ENCODE measurements at regions not wholly inside any gene's neighbourhood (a gene's known extent, or its start where the extent isn't known, plus 50 kb on each side); places are given as distances from the start of the nearest gene placed in this dataset.

DNA sequence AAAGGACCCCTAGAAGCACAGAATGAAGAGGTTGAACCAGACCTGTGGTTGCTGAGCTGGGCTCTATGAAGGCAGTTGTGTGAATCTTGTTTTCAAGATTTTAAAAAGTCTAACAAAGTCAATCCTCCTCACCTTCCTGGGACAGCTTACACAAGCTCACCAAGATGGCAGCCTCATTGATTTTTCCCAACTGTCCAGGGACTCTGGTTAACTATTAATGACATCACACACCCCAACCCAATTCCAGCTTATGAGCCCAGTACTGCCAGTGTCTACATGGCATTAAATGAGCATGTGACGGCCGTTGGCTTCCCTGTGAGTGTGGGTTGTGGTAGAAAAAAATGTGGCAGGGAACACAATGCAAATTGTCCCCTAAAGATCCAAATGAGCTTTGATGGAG, 137.0 kb downstream of the CHST1 start:
- no peaks in the 10 kb centered on the region for H3K9me3 ChIP-seq (ENCODE audit: low read length)
- DNase-seq (ENCODE audit: low spot score), result no peak
- H3K27me3 ChIP-seq (ENCODE audit: control insufficient read depth in 1 of 2, insufficient read depth in 2 of 2, low read length in 2 of 2), result no peaks in the 10 kb centered on the region
- no peak for ATAC-seq
- H2AFZ ChIP-seq (ENCODE audit: low read length), result no peak overlapping the region
- no peaks in the 10 kb centered on the region for H3K4me1 ChIP-seq (ENCODE audit: insufficient read depth, low read length)
- H3K79me2 ChIP-seq (ENCODE audit: insufficient read depth, low read length), result no peaks in the 10 kb centered on the region
- H3K27ac ChIP-seq (ENCODE audit: extremely low read length, insufficient read depth, low read length), result no peak overlapping the region
- in situ Hi-C loops (cut with HindIII; ENCODE audit: extremely low pct_ligation_motif_present, low pct_unique_long_range_greater_than_20kb) (no loop called here), intact Hi-C loops (cut with micrococcal nuclease; ENCODE audit: unreplicated experiment) (no loop called here)
- POLR2A ChIA-PET, result no interaction called here
- CTCF ChIA-PET (ENCODE audit: low intra/inter-chr PET ratio, low total read pairs), result no interaction called here
- no peaks in the 10 kb centered on the region for H3K36me3 ChIP-seq (replicated peaks in 1 of 2; ENCODE audit: control insufficient read depth in 1 of 2, insufficient read depth in 2 of 2, low read length in 2 of 2)
- 0% methylated on average over 2 of the region's 2 CpGs for WGBS (ENCODE audit: low lambda C conversion rate)
- no peak overlapping the region for H3K4me3 ChIP-seq (replicated peaks in 1 of 3; ENCODE audit: insufficient read depth in 1 of 3, low read depth in 2 of 3, low read length in 3 of 3)
- H3K4me2 ChIP-seq (ENCODE audit: low read depth, low read length), result no peak overlapping the region
- H4K20me1 ChIP-seq (ENCODE audit: insufficient read depth, low read length), result no peaks in the 10 kb centered on the region
- no peak overlapping the region for H3K9ac ChIP-seq (ENCODE audit: insufficient read depth, low read depth, low read length)
- no peak for FAIRE-seq
- BruUV-seq (replicated peaks), result no TSS peak
- TF ChIP-seq MBD4 (IDR thresholded peaks at IDR 0.05; ENCODE audit: borderline replicate concordance, low read length) (no peak), CCAR2 (optimal IDR thresholded peaks at IDR 0.05; ENCODE audit: low read depth, low read length) (no peak), HOXA9 (CRISPR knock-in tag; IDR thresholded peaks at IDR 0.05; ENCODE audit: borderline replicate concordance) (no peak), ZNF879 (CRISPR knock-in tag; IDR thresholded peaks at IDR 0.05) (no peak), ZSCAN22 (CRISPR knock-in tag; IDR thresholded peaks at IDR 0.05) (no peak), KDM1A (CRISPR knock-in tag; IDR thresholded peaks at IDR 0.05) (no peak)

DNA sequence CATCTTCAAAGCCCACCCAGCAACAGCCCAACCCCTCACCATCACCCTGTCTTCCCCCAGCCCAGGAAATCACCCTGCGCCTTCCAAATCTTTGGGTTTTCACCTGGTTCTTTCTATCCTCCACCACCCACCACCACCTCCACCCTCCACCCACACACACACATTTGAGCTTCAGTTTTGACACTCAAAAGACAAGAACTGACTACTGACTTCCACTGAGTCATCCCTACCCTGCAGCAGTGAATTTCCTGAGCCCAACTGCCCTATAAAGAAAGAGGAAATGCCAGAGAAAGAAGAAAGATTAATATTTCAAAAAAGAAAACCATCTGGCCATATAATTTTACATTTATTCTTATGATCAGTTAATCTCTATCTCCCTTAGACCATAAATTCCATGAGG, 137.5 kb downstream of the CHST1 start:
- H2AFZ ChIP-seq (ENCODE audit: low read length), result no peak overlapping the region
- no peaks in the 10 kb centered on the region for H3K79me2 ChIP-seq (ENCODE audit: insufficient read depth, low read length)
- ATAC-seq (no peak), DNase-seq (ENCODE audit: low spot score) (no peak), FAIRE-seq (no peak)
- intact Hi-C loops (cut with micrococcal nuclease; ENCODE audit: unreplicated experiment), result no loop called here
- H4K20me1 ChIP-seq (ENCODE audit: insufficient read depth, low read length), result no peaks in the 10 kb centered on the region
- no peaks in the 10 kb centered on the region for H3K4me1 ChIP-seq (ENCODE audit: insufficient read depth, low read length)
- in situ Hi-C loops (cut with HindIII; ENCODE audit: extremely low pct_ligation_motif_present, low pct_unique_long_range_greater_than_20kb), result no loop called here
- ChIA-PET CTCF (ENCODE audit: low intra/inter-chr PET ratio, low total read pairs) (no interaction called here), POLR2A (no interaction called here)
- no TSS peak for BruUV-seq (replicated peaks)
- 11% methylated on average over 1 of the region's 1 CpG for WGBS (ENCODE audit: low lambda C conversion rate)
- H3K4me3 ChIP-seq (replicated peaks in 1 of 3; ENCODE audit: insufficient read depth in 1 of 3, low read depth in 2 of 3, low read length in 3 of 3), result no peak overlapping the region
- H3K9me3 ChIP-seq (ENCODE audit: low read length), result no peaks in the 10 kb centered on the region
- no peaks in the 10 kb centered on the region for H3K27me3 ChIP-seq (ENCODE audit: control insufficient read depth in 1 of 2, insufficient read depth in 2 of 2, low read length in 2 of 2)
- H3K36me3 ChIP-seq (replicated peaks in 1 of 2; ENCODE audit: control insufficient read depth in 1 of 2, insufficient read depth in 2 of 2, low read length in 2 of 2), result no peaks in the 10 kb centered on the region
- H3K4me2 ChIP-seq (ENCODE audit: low read depth, low read length), result no peak overlapping the region
- H3K27ac ChIP-seq (ENCODE audit: extremely low read length, insufficient read depth, low read length), result no peak overlapping the region
- H3K9ac ChIP-seq (ENCODE audit: insufficient read depth, low read depth, low read length), result no peak overlapping the region
- TF ChIP-seq, protein P1, sequence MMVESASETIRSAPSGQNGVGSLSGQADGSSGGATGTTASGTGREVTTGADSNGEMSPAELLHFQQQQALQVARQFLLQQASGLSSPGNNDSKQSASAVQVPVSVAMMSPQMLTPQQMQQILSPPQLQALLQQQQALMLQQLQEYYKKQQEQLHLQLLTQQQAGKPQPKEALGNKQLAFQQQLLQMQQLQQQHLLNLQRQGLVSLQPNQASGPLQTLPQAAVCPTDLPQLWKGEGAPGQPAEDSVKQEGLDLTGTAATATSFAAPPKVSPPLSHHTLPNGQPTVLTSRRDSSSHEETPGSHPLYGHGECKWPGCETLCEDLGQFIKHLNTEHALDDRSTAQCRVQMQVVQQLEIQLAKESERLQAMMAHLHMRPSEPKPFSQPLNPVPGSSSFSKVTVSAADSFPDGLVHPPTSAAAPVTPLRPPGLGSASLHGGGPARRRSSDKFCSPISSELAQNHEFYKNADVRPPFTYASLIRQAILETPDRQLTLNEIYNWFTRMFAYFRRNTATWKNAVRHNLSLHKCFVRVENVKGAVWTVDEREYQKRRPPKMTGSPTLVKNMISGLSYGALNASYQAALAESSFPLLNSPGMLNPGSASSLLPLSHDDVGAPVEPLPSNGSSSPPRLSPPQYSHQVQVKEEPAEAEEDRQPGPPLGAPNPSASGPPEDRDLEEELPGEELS (CRISPR knock-in tag; IDR thresholded peaks at IDR 0.05), result no peak
- TF ChIP-seq AHR (CRISPR knock-in tag; IDR thresholded peaks at IDR 0.05) (no peak), GTF3A (CRISPR knock-in tag; conservative IDR thresholded peaks at IDR 0.05) (no peak), ZNF468 (CRISPR knock-in tag; IDR thresholded peaks at IDR 0.05) (no peak)
- TF ChIP-seq, protein P2, sequence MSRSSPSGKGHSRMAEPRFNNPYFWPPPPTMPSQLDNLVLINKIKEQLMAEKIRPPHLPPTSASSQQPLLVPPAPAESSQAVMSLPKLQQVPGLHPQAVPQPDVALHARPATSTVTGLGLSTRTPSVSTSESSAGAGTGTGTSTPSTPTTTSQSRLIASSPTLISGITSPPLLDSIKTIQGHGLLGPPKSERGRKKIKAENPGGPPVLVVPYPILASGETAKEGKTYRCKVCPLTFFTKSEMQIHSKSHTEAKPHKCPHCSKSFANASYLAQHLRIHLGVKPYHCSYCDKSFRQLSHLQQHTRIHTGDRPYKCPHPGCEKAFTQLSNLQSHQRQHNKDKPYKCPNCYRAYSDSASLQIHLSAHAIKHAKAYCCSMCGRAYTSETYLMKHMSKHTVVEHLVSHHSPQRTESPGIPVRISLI (CRISPR knock-in tag; IDR thresholded peaks at IDR 0.05; ENCODE audit: borderline replicate concordance), result no peak
- TF ChIP-seq, protein P3, sequence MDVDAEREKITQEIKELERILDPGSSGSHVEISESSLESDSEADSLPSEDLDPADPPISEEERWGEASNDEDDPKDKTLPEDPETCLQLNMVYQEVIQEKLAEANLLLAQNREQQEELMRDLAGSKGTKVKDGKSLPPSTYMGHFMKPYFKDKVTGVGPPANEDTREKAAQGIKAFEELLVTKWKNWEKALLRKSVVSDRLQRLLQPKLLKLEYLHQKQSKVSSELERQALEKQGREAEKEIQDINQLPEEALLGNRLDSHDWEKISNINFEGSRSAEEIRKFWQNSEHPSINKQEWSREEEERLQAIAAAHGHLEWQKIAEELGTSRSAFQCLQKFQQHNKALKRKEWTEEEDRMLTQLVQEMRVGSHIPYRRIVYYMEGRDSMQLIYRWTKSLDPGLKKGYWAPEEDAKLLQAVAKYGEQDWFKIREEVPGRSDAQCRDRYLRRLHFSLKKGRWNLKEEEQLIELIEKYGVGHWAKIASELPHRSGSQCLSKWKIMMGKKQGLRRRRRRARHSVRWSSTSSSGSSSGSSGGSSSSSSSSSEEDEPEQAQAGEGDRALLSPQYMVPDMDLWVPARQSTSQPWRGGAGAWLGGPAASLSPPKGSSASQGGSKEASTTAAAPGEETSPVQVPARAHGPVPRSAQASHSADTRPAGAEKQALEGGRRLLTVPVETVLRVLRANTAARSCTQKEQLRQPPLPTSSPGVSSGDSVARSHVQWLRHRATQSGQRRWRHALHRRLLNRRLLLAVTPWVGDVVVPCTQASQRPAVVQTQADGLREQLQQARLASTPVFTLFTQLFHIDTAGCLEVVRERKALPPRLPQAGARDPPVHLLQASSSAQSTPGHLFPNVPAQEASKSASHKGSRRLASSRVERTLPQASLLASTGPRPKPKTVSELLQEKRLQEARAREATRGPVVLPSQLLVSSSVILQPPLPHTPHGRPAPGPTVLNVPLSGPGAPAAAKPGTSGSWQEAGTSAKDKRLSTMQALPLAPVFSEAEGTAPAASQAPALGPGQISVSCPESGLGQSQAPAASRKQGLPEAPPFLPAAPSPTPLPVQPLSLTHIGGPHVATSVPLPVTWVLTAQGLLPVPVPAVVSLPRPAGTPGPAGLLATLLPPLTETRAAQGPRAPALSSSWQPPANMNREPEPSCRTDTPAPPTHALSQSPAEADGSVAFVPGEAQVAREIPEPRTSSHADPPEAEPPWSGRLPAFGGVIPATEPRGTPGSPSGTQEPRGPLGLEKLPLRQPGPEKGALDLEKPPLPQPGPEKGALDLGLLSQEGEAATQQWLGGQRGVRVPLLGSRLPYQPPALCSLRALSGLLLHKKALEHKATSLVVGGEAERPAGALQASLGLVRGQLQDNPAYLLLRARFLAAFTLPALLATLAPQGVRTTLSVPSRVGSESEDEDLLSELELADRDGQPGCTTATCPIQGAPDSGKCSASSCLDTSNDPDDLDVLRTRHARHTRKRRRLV (CRISPR knock-in tag; IDR thresholded peaks at IDR 0.05), result no peak
